ENCODE measurements at regions not wholly inside any gene's neighbourhood (a gene's known extent, or its start where the extent isn't known, plus 50 kb on each side); places are given as distances from the start of the nearest gene placed in this dataset.
"Not testable (repeated sequence)": the region's sequence is repeated elsewhere in the genome, so short reads cannot be mapped to it uniquely, and the experiment has no call there.

DNA sequence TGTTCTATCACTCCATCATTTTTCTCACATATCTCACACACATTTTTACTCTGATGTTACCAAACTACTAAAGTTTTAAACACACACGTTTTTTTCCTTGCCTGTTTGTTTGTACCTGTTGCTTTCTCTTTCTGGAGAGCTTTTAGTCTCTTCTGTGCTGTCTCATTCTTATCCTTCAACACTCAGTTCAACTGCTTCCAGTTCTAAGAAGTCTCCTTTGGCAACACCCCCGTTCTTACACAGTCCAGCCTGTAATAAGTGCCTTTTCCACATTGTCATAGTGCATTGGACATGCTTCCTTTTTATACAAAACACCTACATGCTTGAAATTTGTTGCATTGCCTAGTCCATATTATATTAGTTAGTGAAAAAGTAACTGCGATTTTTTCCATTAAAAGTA is 360.2 kb upstream of the BRINP3 start:
- DNase-seq = no peak

DNA sequence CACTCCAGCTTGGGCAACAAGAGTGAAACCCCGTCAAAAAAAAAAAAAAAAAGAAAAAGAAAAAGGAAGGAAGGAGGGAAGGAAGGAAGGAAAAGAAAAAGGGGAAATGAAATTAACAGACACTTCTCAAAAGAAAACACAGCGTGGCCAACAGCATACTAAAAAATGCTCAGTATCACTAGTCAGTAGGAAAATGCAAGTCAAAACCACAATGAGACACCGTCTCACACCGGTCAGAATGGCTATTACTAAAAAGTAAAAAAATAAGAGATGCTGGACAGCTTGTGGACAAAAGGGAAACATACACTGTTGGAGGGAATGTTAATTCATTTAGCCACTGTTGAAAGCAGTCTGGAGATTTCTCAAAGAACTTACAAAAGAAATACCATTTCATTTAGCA is 369.5 kb upstream of the BRINP3 start:
- DNase-seq = no peak

GRCh38 chr1:190849346-190849745 is 371.7 kb upstream of the BRINP3 start:
- DNase-seq = no peak

DNA sequence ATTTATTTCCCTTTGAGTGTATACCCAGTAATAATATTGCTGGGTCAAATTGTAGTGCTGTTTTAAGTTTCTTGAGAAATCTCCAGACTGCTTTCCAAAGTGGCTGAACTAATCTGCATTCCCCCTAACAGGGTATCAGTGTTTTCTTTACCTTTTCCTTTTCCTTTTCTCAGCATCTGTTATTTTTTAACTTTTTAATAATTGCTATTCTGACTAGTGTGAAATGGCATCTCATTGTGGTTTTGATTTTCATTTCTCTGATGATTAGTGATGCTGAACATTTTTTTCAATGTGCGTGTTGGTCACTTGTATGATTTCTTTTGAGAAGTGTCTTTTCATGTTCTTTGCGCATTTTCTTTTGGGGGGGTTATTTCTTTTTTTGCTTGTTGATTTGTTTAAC is 374.9 kb upstream of the BRINP3 start:
- DNase-seq = no peak

DNA sequence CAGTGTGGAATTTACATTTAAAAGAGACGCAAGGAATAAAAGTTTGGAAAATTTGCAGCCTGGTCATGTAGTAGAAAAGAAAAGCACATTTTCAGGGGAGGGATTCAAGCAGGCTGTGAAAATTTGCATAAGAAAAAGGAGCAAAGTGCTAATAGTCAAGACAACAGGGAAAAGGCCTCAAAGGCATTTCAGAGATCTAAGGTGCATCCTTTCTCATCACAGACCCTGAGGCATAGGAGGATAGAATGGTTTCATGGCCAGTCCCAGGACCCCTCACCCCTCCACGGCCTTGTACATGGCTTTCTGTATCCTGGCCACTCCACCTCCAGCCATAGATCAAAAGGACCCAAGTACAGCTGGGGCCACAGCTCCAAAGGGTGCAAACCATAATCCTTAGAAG is 380.5 kb upstream of the BRINP3 start:
- DNase-seq = no peak

DNA sequence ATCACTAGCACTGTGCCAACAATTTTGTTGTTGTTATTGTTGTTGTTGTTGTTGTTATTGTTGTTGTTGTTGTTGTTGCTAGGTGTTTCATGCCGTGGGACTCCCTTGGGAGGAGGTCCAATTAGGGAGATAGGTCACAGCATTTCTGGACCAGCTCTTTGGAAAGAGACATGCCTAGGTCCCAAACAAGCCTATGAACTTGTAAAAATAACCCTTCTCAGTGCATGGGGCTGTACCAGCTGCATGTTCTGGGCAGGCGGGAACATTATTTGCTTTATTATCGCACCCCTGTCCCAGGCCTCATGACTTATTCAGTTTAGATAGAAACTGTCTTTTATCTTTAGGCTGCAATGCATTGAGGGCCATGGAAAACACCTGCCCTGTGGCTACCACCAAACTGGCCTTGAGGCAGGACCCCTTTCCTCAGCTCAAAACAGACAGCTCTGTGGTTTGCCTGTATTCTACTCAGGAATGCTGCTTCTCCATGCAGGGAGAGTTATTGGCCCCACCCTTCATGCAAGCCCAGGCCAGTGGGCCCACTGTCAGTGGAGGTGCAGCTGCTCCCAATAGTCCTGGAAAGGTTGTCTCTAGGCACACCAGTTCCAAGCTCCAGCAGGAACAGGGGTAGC is 386.5 kb upstream of the BRINP3 start:
- no peak for DNase-seq

DNA sequence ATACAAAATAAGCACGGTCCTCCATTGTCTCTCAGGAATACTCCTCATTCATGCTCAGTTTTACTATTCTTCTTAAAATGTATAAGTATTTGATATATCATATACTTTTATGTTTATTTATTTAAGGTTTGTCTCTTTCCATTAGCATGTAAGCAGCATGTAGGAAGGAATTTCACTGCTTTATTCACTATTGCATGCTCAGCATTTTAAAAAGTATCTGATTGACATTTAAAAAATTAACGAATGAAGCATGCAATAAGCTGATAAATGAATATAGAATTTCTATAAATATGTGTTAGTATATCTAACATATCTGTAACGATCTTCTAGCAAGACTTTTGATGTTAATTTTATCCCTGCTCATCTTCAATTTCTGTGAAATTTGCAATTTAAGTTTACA is 402.7 kb upstream of the BRINP3 start:
- no peak for DNase-seq

- DNase-seq = no peak
Observed at GRCh38 chr1:190881064-190881463, 403.4 kb upstream of the BRINP3 start.

GRCh38 chr1:190897233-190897632 is 419.6 kb upstream of the BRINP3 start:
- DNase-seq = no peak

DNA sequence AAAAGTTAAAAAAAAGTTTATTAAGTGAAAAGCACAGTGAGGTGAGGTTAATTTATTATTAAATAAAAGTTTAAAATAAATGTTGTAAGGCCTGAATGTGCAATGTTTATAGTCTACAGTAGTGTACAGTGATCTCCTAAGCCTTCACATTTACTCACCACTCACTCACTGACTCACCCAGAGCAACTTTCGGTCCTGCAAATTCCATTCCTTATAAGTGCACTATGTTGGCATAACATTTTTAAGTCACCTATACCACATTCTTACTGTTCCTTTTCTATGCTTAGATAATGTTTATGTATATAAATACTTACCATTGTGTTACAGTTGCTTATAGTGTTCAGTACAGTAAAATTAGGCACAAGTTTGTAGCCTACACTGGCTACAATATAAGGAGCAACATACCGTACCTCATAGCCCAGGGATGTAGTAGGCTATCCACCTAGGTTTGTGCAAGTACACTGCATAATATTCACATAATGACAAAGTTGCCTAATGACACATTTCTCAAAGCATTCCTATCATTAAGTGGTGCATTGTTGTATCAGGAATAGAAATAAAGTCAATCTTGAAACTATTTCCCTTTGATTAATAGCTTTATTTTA is 426.5 kb upstream of the BRINP3 start:
- DNase-seq = no peak

GRCh38 chr1:190906206-190906725 is 428.6 kb upstream of the BRINP3 start:
- no peak for DNase-seq

DNA sequence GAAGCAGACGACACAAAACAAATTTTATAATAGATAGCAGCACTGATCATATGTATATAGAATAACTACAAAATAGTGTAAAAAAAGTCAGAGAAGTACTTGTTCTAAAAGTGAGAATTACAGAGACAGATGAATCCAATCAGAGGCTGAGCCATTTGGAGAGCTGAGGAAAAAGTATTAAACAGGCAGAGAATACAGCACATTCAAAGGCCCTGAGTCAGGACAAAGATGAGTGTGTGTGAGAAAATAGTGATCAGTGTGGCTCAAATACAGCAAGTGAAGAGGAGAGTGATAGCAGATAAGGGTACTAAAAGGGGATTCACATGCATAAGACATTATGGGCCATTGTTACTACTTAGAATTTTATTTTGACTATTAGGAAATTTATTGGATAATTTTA is 430.6 kb upstream of the BRINP3 start:
- no peak for DNase-seq

DNA sequence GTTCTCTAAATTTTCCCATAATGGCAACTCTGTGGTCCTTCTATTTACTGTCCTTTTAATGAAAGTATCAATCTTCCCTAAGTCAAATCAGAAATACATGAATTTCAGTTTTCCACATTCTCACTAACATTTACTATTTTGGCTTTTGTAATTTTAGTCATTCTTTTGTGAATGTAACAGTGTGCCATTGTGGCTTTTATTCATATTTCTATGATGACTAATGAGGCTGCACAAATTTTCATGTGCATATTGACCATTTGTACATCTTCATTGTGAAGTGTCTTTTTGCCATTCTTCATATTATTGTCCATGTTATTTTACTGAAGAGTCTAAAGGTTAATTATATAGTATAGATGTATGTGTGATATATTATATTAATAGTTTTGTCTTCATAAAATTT is 431.0 kb upstream of the BRINP3 start:
- no peak for DNase-seq

GRCh38 chr1:190935925-190936324 is 458.3 kb upstream of the BRINP3 start:
- no peak for DNase-seq

GRCh38 chr1:190936337-190936736 is 458.7 kb upstream of the BRINP3 start:
- no peak for DNase-seq

- no peak for DNase-seq
Observed at GRCh38 chr1:190940951-190941350, 463.3 kb upstream of the BRINP3 start.

GRCh38 chr1:190942475-190942874 is 464.8 kb upstream of the BRINP3 start:
- peak; percentile 15 for DNase-seq

DNA sequence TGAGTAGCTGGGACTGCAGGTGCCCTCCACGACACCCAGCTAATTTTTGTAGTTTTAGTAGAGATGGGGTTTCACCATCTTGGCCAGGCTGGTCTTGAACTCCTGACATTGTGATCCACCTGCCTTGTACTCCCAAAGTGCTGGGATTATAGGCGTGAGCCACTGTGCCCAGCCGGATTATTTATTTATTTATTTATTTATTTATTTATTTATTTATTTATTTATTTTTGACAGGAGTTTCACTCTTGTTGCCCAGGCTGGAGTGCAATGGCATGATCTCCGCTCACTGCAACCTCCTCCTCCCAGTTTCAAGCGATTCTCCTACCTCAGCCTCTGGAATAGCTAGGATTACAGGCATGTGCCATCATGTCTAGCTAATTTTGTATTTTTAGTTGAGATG is 466.1 kb upstream of the BRINP3 start:
- DNase-seq = not testable (repeated sequence)

DNA sequence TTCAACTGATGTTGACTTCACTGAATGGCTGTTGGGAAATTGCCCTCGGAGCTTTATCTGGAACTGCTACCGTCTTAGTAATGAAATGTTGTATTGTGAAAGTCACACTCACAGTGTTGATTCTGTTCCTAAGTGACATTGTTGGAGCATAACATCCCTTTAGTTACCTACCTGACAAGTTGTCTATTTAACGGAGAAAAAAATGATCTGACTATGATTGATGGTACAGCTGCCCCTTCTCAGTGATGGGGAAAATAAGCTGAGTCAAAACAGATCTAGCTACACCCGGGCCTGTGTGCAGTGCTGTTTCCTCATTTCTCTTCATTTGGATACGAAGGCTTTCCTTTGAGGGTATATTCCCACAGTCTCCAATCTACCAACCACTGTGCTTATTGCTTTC is 472.3 kb upstream of the BRINP3 start:
- DNase-seq = no peak

- DNase-seq = no peak
Observed at GRCh38 chr1:190957565-190957964, 479.9 kb upstream of the BRINP3 start.

- no peak for DNase-seq
Observed at GRCh38 chr1:190963321-190963720, 485.7 kb upstream of the BRINP3 start.

GRCh38 chr1:190975827-190976226 is 498.2 kb upstream of the BRINP3 start:
- DNase-seq = no peak

DNA sequence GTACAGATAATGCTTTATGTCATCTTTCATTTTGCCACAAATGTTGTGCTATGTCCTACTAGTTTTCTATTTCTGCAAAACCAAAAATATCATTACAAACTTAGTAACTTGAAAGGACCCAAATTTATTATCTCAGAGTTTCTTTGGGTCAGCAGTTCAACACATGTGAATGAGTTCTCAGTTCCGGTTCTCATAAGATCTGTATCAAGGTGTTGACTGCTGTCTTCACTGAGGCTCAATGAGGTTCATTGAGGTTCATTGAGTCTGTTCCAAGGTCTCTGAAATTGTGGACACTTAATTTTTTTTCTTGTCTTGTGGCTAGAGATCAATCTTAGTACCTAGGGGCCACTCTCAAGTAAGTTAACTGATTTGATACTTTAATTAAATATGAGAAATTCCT is 525.1 kb upstream of the BRINP3 start:
- no peak for DNase-seq

- no peak for DNase-seq
Observed at GRCh38 chr1:191016765-191017164, 539.1 kb upstream of the BRINP3 start.

DNA sequence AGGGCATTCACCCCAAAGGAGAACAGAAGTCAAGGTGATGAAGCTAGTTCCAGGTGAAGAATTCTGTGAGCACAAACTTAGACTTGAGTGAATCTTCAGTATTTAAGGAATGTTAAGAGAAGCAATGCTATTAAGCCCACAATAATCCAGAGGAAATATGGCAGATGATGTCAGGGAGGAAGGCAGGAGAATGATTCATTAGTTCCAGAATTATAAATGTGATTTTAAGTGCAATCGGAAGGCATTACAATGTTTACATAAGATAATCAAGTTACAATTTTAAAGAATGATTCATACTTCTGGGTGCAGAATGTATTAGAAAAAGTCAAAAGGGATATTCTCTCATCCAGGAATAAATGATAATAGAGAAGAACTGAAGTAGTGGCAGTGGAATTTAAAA is 545.2 kb upstream of the BRINP3 start:
- DNase-seq = no peak

Measured in NCI-H1694 (cell line).